Duodenal mucosa (tissue), 2 donors: ENCODE measurements at regions not wholly inside any gene's neighbourhood (a gene's known extent, or its start where the extent isn't known, plus 50 kb on each side); places are given as distances from the start of the nearest gene placed in this dataset.
"Not testable (repeated sequence)": the region's sequence is repeated elsewhere in the genome, so short reads cannot be mapped to it uniquely, and the experiment has no call there.

ENCODE experiments used
- H3K27ac ChIP-seq: one replicate; pipeline ENCODE4 v1.7.0; 2013; ENCODE audit warnings: low read depth, low read length
- H3K27me3 ChIP-seq, 2 donors: one replicate each; pipeline ENCODE4 v1.7.0; 2013; ENCODE audit warnings: low read length in 2 of 2, control low read depth in 1 of 2; ENCODE audit not compliant: insufficient read depth in 2 of 2, control insufficient read depth in 1 of 2
- H3K36me3 ChIP-seq, 2 donors: one replicate each; pipeline ENCODE4 v1.7.0; 2013; ENCODE audit warnings: low read length in 2 of 2, control low read depth in 1 of 2; ENCODE audit not compliant: insufficient read depth in 2 of 2, control insufficient read depth in 1 of 2
- H3K4me1 ChIP-seq, 2 donors: one replicate each; pipeline ENCODE4 v1.7.0; 2013; ENCODE audit warnings: low read length in 2 of 2, control low read depth in 1 of 2; ENCODE audit not compliant: insufficient read depth in 2 of 2, control insufficient read depth in 1 of 2
- H3K4me3 ChIP-seq, 2 donors: one replicate each; pipeline ENCODE4 v1.7.0; 2013; ENCODE audit warnings: low read length in 2 of 2, low read depth in 1 of 2
- H3K9ac ChIP-seq, 2 donors: one replicate each; pipeline ENCODE4 v1.7.0; 2013; ENCODE audit warnings: low read length in 2 of 2, low read depth in 1 of 2
- H3K9me3 ChIP-seq, 2 donors: one replicate each; pipeline ENCODE4 v1.7.0; 2013; ENCODE audit warnings: low read length in 2 of 2, control low read depth in 1 of 2; ENCODE audit not compliant: control insufficient read depth in 1 of 2

- H3K36me3 ChIP-seq, H3K27me3 ChIP-seq, H3K4me3 ChIP-seq, H3K9ac ChIP-seq, H3K9me3 ChIP-seq, H3K4me1 ChIP-seq, H3K27ac ChIP-seq: not testable (repeated sequence)
These were observed 63.2 kb upstream of the IER3 start for GRCh38 chr6:30807566-30807965.

DNA sequence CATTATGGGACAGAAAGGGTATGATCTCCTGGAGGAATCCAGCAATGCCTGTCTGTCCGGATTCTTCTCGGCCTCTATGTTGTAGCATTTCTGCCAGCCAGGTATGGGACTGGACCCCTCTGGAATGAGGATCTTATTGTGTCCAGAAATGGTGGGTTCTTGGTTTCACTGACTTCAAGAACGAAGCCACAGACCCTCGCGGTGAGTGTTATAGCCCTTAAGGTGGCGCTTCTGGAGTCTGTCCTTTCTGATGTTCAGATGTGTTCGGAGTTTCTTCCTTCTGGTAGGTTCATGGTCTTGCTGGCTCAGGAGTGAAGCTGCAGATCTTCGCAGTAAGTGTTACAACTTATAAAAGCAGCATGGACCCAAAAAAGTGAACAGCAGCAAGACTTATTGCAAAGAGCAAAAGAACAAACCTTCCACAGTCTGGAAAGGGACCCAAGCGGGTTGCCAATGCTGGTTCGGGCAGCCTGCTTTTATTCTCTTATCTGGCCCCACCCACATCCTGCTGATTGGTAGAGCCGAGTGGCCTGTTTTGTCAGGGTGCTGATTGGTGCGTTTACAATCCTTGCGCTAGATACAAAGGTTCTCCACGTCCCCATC lies 62.3 kb upstream of the IER3 start:
- Histone ChIP-seq H3K9me3 (no peaks in the 10 kb centered on the region), H3K36me3 (no peaks in the 10 kb centered on the region), H3K4me1 (no peaks in the 10 kb centered on the region), H3K4me3 (no peak overlapping the region), H3K27ac (no peak overlapping the region), H3K9ac (no peak overlapping the region), H3K27me3 (no peaks in the 10 kb centered on the region)

GRCh38 chr6:30804333-30804732 lies 60.0 kb upstream of the IER3 start:
- Histone ChIP-seq H3K36me3 (no peaks in the 10 kb centered on the region), H3K4me1 (no peaks in the 10 kb centered on the region), H3K9me3 (no peaks in the 10 kb centered on the region), H3K27me3 (no peaks in the 10 kb centered on the region), H3K9ac (no peak overlapping the region), H3K4me3 (no peak overlapping the region), H3K27ac (no peak overlapping the region)

DNA sequence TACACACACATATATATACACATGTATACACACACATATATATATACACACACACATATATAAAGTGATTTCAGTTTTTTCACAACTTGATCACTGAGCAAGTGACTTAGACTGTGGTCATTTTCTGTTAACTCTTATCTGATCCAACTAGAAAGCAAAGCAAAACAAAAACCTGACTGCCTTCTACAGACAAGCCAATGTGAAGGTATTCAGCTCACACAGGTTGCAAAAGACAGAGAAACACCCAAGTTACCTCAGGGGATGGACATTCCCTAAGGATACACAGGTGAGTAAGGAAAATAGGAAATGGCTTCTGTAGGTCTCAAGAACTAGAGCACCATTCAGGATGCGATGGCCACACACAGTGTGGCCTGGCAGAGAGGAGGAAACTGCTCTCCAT lies 58.4 kb upstream of the IER3 start:
- no peaks in the 10 kb centered on the region for H3K9me3 ChIP-seq
- no peaks in the 10 kb centered on the region for H3K36me3 ChIP-seq
- peaks cover 3 to 4% of the 10 kb centered on the region in 2 donors for H3K4me1 ChIP-seq
- no peak overlapping the region for H3K27ac ChIP-seq
- H3K27me3 ChIP-seq, result no peaks in the 10 kb centered on the region
- no peak overlapping the region for H3K9ac ChIP-seq
- H3K4me3 ChIP-seq, result no peak overlapping the region

GRCh38 chr6:30801950-30802349 lies 57.6 kb upstream of the IER3 start:
- Histone ChIP-seq H3K27ac (no peak overlapping the region), H3K9me3 (no peaks in the 10 kb centered on the region), H3K36me3 (no peaks in the 10 kb centered on the region), H3K4me3 (no peak overlapping the region), H3K4me1 (peaks cover 3 to 4% of the 10 kb centered on the region in 2 donors), H3K9ac (no peak overlapping the region), H3K27me3 (no peaks in the 10 kb centered on the region)

- no peaks in the 10 kb centered on the region for H3K9me3 ChIP-seq
- H3K27me3 ChIP-seq, result no peaks in the 10 kb centered on the region
- peaks cover 3 to 4% of the 10 kb centered on the region in 2 donors for H3K4me1 ChIP-seq
- H3K27ac ChIP-seq, result no peak overlapping the region
- no peak overlapping the region for H3K4me3 ChIP-seq
- H3K36me3 ChIP-seq, result no peaks in the 10 kb centered on the region
- H3K9ac ChIP-seq, result no peak overlapping the region
These were observed 56.5 kb upstream of the IER3 start for GRCh38 chr6:30800871-30801270.

DNA sequence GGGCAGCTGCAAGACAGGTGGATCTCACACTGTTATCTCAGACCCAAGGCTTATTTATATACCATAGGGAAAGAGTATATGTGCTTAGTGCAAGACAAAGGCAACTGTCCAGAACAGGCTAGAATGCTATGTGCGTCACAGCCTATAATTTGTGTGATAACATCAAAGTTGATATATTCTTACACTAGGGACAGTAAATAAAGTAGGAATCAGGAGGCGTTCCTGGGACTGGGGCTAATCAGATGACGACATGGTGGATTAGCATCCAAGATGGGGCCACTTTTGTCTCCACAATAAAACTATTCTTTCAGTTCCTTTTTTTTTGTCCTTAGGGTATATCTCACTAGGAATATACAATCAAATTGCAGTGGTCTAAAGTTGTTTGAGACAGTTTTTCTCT lies 54.9 kb upstream of the IER3 start:
- peaks cover 3 to 7% of the 10 kb centered on the region in 2 donors for H3K4me1 ChIP-seq
- no peaks in the 10 kb centered on the region for H3K9me3 ChIP-seq
- no peaks in the 10 kb centered on the region for H3K36me3 ChIP-seq
- H3K4me3 ChIP-seq, result no peak overlapping the region
- no peak overlapping the region for H3K27ac ChIP-seq
- H3K27me3 ChIP-seq, result no peaks in the 10 kb centered on the region
- H3K9ac ChIP-seq, result no peak overlapping the region

- H3K9me3 ChIP-seq, result no peaks in the 10 kb centered on the region
- H3K36me3 ChIP-seq, result no peaks in the 10 kb centered on the region
- no peak overlapping the region for H3K4me3 ChIP-seq
- no peaks in the 10 kb centered on the region for H3K27me3 ChIP-seq
- no peak overlapping the region for H3K9ac ChIP-seq
- H3K27ac ChIP-seq, result no peak overlapping the region
- peaks cover 3 to 7% of the 10 kb centered on the region in 2 donors for H3K4me1 ChIP-seq
These were observed 54.1 kb upstream of the IER3 start for GRCh38 chr6:30798494-30798893.

GRCh38 chr6:30795549-30796293 lies 51.4 kb upstream of the IER3 start:
- peaks cover 3 to 7% of the 10 kb centered on the region in 2 donors for H3K4me1 ChIP-seq
- no peak overlapping the region for H3K27ac ChIP-seq
- no peaks in the 10 kb centered on the region for H3K27me3 ChIP-seq
- no peak overlapping the region for H3K4me3 ChIP-seq
- no peak overlapping the region for H3K9ac ChIP-seq
- H3K36me3 ChIP-seq, result no peaks in the 10 kb centered on the region
- H3K9me3 ChIP-seq, result no peaks in the 10 kb centered on the region
